GM23248 (cell line): ENCODE measurements at regions not wholly inside any gene's neighbourhood (a gene's known extent, or its start where the extent isn't known, plus 50 kb on each side); places are given as distances from the start of the nearest gene placed in this dataset.

Source experiments
- DNase-seq: peaks from one replicate; pipeline ENCODE4 v3.0.0-alpha.2; 2015
- H2AFZ ChIP-seq: fragments of 200-600 bp; sonication (generic); 2 replicates; pipeline ENCODE4 v1.6.1; 2016; ENCODE audit warnings: antibody characterized with exemption
- H3F3A ChIP-seq: fragments of 200-600 bp; sonication (generic); 2 replicates; pipeline ENCODE4 v1.6.1; 2016; ENCODE audit warnings: mild to moderate bottlenecking, antibody characterized with exemption, mixed run types; ENCODE audit not compliant: insufficient read depth
- H3K27ac ChIP-seq: fragments of 200-600 bp; sonication (generic); 2 replicates; pipeline ENCODE4 v1.5.1; 2016; ENCODE audit warnings: mild to moderate bottlenecking
- H3K27me3 ChIP-seq: fragments of 200-600 bp; sonication (generic); replicated peaks from 2 replicates; pipeline ENCODE4 v1.6.1; 2016; ENCODE audit warnings: mild to moderate bottlenecking; ENCODE audit not compliant: insufficient read depth
- H3K36me3 ChIP-seq: fragments of 200-600 bp; sonication (generic); 2 replicates; pipeline ENCODE4 v1.6.1; 2016; ENCODE audit warnings: low read depth, mild to moderate bottlenecking
- H3K4me1 ChIP-seq: fragments of 200-600 bp; sonication (generic); 2 replicates; pipeline ENCODE4 v1.6.1; 2016; ENCODE audit warnings: mild to moderate bottlenecking; ENCODE audit not compliant: insufficient read depth
- H3K4me2 ChIP-seq: fragments of 200-600 bp; sonication (generic); one replicate; pipeline ENCODE4 v1.6.1; 2016; ENCODE audit warnings: mild to moderate bottlenecking; ENCODE audit not compliant: unreplicated experiment
- H3K4me3 ChIP-seq: fragments of 200-600 bp; sonication (generic); 2 replicates; pipeline ENCODE4 v1.5.1; 2016; ENCODE audit warnings: mild to moderate bottlenecking
- H3K79me2 ChIP-seq: fragments of 200-600 bp; sonication (generic); 2 replicates; pipeline ENCODE4 v1.6.1; 2016; ENCODE audit warnings: mild to moderate bottlenecking; ENCODE audit not compliant: insufficient read depth
- H3K9ac ChIP-seq: fragments of 200-600 bp; sonication (generic); 2 replicates; pipeline ENCODE4 v1.6.1; 2016; ENCODE audit warnings: mild to moderate bottlenecking
- H3K9me2 ChIP-seq: fragments of 200-600 bp; sonication (generic); 2 replicates; pipeline ENCODE4 v1.6.1; 2016; ENCODE audit warnings: mixed run types, mild to moderate bottlenecking, moderate library complexity; ENCODE audit not compliant: insufficient read depth
- H3K9me3 ChIP-seq: fragments of 200-600 bp; sonication (generic); one replicate; pipeline ENCODE4 v1.6.1; 2017; ENCODE audit warnings: low read depth
- H4K20me1 ChIP-seq: fragments of 200-600 bp; sonication (generic); 2 replicates; pipeline ENCODE4 v1.6.0; 2016; ENCODE audit not compliant: insufficient read depth
- EZH2 ChIP-seq: fragments of 200-600 bp; sonication (generic); IDR thresholded peaks from 2 replicates; pipeline ENCODE4 v1.6.1; 2018; ENCODE audit warnings: antibody characterized with exemption, mild to moderate bottlenecking; ENCODE audit not compliant: insufficient read depth, poor library complexity, severe bottlenecking
- EZH2phosphoT487 ChIP-seq: fragments of 200-600 bp; sonication (generic); IDR thresholded peaks from 2 replicates; pipeline ENCODE4 v1.6.1; 2018; ENCODE audit warnings: antibody characterized with exemption, moderate library complexity, mild to moderate bottlenecking, low read depth; ENCODE audit not compliant: insufficient read depth
- WGBS, 2 experiments: methylation state at CpG; one replicate each; pipeline ENCODE4 v1.1.6; 2015 to 2017; ENCODE audit warnings: low lambda C conversion rate in 2 of 2, low coverage in 1 of 2; ENCODE audit errors: missing lambda C conversion rate in 2 of 2; 5-methylcytosine and 5-hydroxymethylcytosine counted together
- in situ Hi-C: fragments of 300-500 bp; cut with MboI; formaldehyde crosslinking; loops from 2 replicates; pipeline ENCODE4 v1.15.0; 2020

- Histone ChIP-seq H4K20me1 (no peaks in the 10 kb centered on the region), H3K4me2 (no peak overlapping the region), H3K4me1 (no peaks in the 10 kb centered on the region), H3K9me3 (no peaks in the 10 kb centered on the region), H3K27me3 (no peaks in the 10 kb centered on the region), H3K36me3 (no peaks in the 10 kb centered on the region), H3F3A (no peaks in the 10 kb centered on the region), H2AFZ (no peak overlapping the region), H3K9ac (no peak overlapping the region), H3K4me3 (no peak overlapping the region), H3K9me2 (no peaks in the 10 kb centered on the region), H3K27ac (no peak overlapping the region), H3K79me2 (no peaks in the 10 kb centered on the region)
- DNase-seq: no peak
- in situ Hi-C loops: no loop called here
- no peak for TF ChIP-seq EZH2
- TF ChIP-seq EZH2phosphoT487: no peak
- 11 to 13% methylated on average over 11 of the region's 11 CpGs for WGBS, 2 experiments
Observed at GRCh38 chr17:34071886-34072420, 183.1 kb upstream of the CCL2 start.

DNA sequence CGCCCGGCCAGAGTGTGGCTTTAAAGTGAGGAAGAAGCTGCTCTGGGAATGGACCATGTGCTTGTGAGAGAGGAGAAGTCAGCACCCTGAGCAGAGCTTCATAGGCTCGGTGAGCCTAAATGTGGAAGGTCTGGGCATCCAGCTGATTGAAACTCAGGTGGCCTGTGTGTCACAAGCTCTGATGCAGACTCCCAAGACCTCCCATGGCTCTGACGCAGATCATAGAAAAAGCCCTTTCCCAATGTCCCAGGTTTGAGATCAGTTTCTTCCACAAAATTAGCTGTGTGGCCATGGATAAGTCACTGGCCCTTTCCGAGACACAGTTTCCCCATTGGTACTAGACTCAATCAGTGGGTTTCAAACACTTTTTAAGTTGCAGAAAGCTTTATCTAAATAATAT lies 180.0 kb upstream of the CCL2 start:
- no peak overlapping the region for H2AFZ ChIP-seq
- no peak overlapping the region for H3K4me3 ChIP-seq
- H3K27ac ChIP-seq: no peak overlapping the region
- no peaks in the 10 kb centered on the region for H3K9me2 ChIP-seq
- H3K4me2 ChIP-seq: no peak overlapping the region
- no peaks in the 10 kb centered on the region for H3K4me1 ChIP-seq
- no peak overlapping the region for H3K9ac ChIP-seq
- TF ChIP-seq EZH2phosphoT487: no peak
- no peak for TF ChIP-seq EZH2
- H3K9me3 ChIP-seq: no peaks in the 10 kb centered on the region
- WGBS, 2 experiments: 44 to 52% methylated on average over 5 of the region's 5 CpGs
- no peak for DNase-seq
- no peaks in the 10 kb centered on the region for H3F3A ChIP-seq
- H4K20me1 ChIP-seq: no peaks in the 10 kb centered on the region
- H3K36me3 ChIP-seq: no peaks in the 10 kb centered on the region
- in situ Hi-C loops: no loop called here
- no peaks in the 10 kb centered on the region for H3K27me3 ChIP-seq
- H3K79me2 ChIP-seq: no peaks in the 10 kb centered on the region

- Histone ChIP-seq H3K9me3 (no peaks in the 10 kb centered on the region), H3K27ac (no peak overlapping the region), H3K27me3 (no peaks in the 10 kb centered on the region), H3K79me2 (no peaks in the 10 kb centered on the region), H3K9ac (no peak overlapping the region), H3K36me3 (no peaks in the 10 kb centered on the region), H2AFZ (no peak overlapping the region), H3K9me2 (no peaks in the 10 kb centered on the region), H3F3A (no peaks in the 10 kb centered on the region), H3K4me2 (no peak overlapping the region), H3K4me3 (no peak overlapping the region), H4K20me1 (no peaks in the 10 kb centered on the region), H3K4me1 (no peaks in the 10 kb centered on the region)
- DNase-seq: peak; percentile 7
- in situ Hi-C loops: no loop called here
- no peak for TF ChIP-seq EZH2
- no peak for TF ChIP-seq EZH2phosphoT487
- WGBS, 2 experiments: 11% methylated on average over 16 of the region's 16 CpGs
Observed at GRCh38 chr17:34076743-34077631, 178.1 kb upstream of the CCL2 start.

- no peak overlapping the region for H2AFZ ChIP-seq
- TF ChIP-seq EZH2phosphoT487: no peak
- no peak for TF ChIP-seq EZH2
- no peaks in the 10 kb centered on the region for H3K36me3 ChIP-seq
- 17 to 19% methylated on average over 3 of the region's 3 CpGs for WGBS, 2 experiments
- H4K20me1 ChIP-seq: no peaks in the 10 kb centered on the region
- H3F3A ChIP-seq: no peaks in the 10 kb centered on the region
- no peaks in the 10 kb centered on the region for H3K9me2 ChIP-seq
- no peaks in the 10 kb centered on the region for H3K4me1 ChIP-seq
- no peak overlapping the region for H3K27ac ChIP-seq
- H3K79me2 ChIP-seq: no peaks in the 10 kb centered on the region
- H3K4me3 ChIP-seq: no peak overlapping the region
- no peaks in the 10 kb centered on the region for H3K9me3 ChIP-seq
- in situ Hi-C loops: no loop called here
- no peak overlapping the region for H3K9ac ChIP-seq
- DNase-seq: peak; percentile 25
- H3K4me2 ChIP-seq: no peak overlapping the region
- no peaks in the 10 kb centered on the region for H3K27me3 ChIP-seq
Observed at GRCh38 chr17:34081269-34081668, 173.8 kb upstream of the CCL2 start.
